WTC11 (cell line): ENCODE measurements at regions not wholly inside any gene's neighbourhood (a gene's known extent, or its start where the extent isn't known, plus 50 kb on each side); places are given as distances from the start of the nearest gene placed in this dataset.

Source experiments
- ATAC-seq: fragments of 200-7000 bp; cut with Tn5 transposase; 2 replicates; pipeline ENCODE4 v1.10.0; 2021; ENCODE audit warnings: mild to moderate bottlenecking, moderate library complexity
- CTCF ChIA-PET: fragments of 300-600 bp; sonication (Branson Sonifier 250); formaldehyde crosslinking; loops from one replicate; lab custom pipeline; 2021; ENCODE audit warnings: antibody characterized with exemption; lab: Charles Lee
- POLR2A ChIA-PET: fragments of 350-600 bp; sonication (Branson Sonifier 250); formaldehyde crosslinking; loops from one replicate; lab custom pipeline; 2021; ENCODE audit warnings: antibody characterized with exemption; lab: Charles Lee
- DNase-seq: peaks from one replicate; pipeline ENCODE4 v3.0.0; 2021; ENCODE audit warnings: low spot score
- H3K27ac Mint-ChIP-seq: 2 replicates; pipeline ENCODE4 v1.8.0; 2021; ENCODE audit warnings: mixed read lengths
- H3K27me3 Mint-ChIP-seq: 2 replicates; pipeline ENCODE4 v1.8.0; 2021; ENCODE audit warnings: low read depth, mild to moderate bottlenecking, moderate library complexity, mixed read lengths
- H3K36me3 Mint-ChIP-seq: 2 replicates; pipeline ENCODE4 v1.8.0; 2021; ENCODE audit warnings: mixed read lengths
- H3K4me1 Mint-ChIP-seq: 2 replicates; pipeline ENCODE4 v1.8.0; 2022; ENCODE audit warnings: mixed read lengths
- H3K4me3 Mint-ChIP-seq: 2 replicates; pipeline ENCODE4 v1.8.0; 2021; ENCODE audit warnings: mild to moderate bottlenecking, moderate library complexity, mixed read lengths
- H3K9me3 Mint-ChIP-seq: 2 replicates; pipeline ENCODE4 v1.8.0; 2021; ENCODE audit warnings: mixed read lengths
- CREM ChIP-seq: sonication (generic); formaldehyde crosslinking; IDR thresholded peaks from 2 replicates; pipeline ENCODE4 v1.8.1; 2022; ENCODE audit warnings: mild to moderate bottlenecking, missing genetic modification reagents, moderate library complexity
- ELF4 ChIP-seq: sonication (generic); formaldehyde crosslinking; IDR thresholded peaks from 2 replicates; pipeline ENCODE4 v1.8.1; 2022; ENCODE audit warnings: low read depth, mild to moderate bottlenecking, moderate library complexity, missing genetic modification reagents
- ESRRA ChIP-seq: sonication (generic); formaldehyde crosslinking; IDR thresholded peaks from 2 replicates; pipeline ENCODE4 v1.8.1; 2022; ENCODE audit warnings: mild to moderate bottlenecking, missing genetic modification reagents, borderline replicate concordance
- FOXP1 ChIP-seq: sonication (generic); formaldehyde crosslinking; IDR thresholded peaks from 2 replicates; pipeline ENCODE4 v1.8.0; 2022; ENCODE audit warnings: missing genetic modification reagents, mild to moderate bottlenecking, moderate library complexity, borderline replicate concordance
- KAT7 ChIP-seq: sonication (generic); formaldehyde crosslinking; IDR thresholded peaks from 2 replicates; pipeline ENCODE4 v1.8.1; 2023; ENCODE audit warnings: missing genetic modification reagents, mild to moderate bottlenecking, borderline replicate concordance
- MXD4 ChIP-seq: fragments of 250-450 bp; sonication (Bioruptor Pico); IDR thresholded peaks from 2 replicates; pipeline ENCODE4 v1.8.0; 2021; ENCODE audit warnings: mild to moderate bottlenecking, moderate library complexity, borderline replicate concordance
- NFE2L1 ChIP-seq: sonication (generic); formaldehyde crosslinking; IDR thresholded peaks from 2 replicates; pipeline ENCODE4 v1.8.1; 2023; ENCODE audit warnings: missing genetic modification reagents
- PREB ChIP-seq: sonication (generic); formaldehyde crosslinking; IDR thresholded peaks from 2 replicates; pipeline ENCODE4 v1.8.1; 2022; ENCODE audit warnings: mild to moderate bottlenecking, missing genetic modification reagents, moderate library complexity, borderline replicate concordance
- RELA ChIP-seq: sonication (generic); formaldehyde crosslinking; IDR thresholded peaks from 2 replicates; pipeline ENCODE4 v1.8.1; 2022; ENCODE audit warnings: missing genetic modification reagents, mild to moderate bottlenecking, borderline replicate concordance
- SMAD3 ChIP-seq: sonication (generic); formaldehyde crosslinking; IDR thresholded peaks from 2 replicates; pipeline ENCODE4 v1.8.0; 2022; ENCODE audit warnings: missing genetic modification reagents, mild to moderate bottlenecking, borderline replicate concordance
- TEAD1 ChIP-seq: sonication (generic); formaldehyde crosslinking; IDR thresholded peaks from 2 replicates; pipeline ENCODE4 v1.8.0; 2022; ENCODE audit warnings: mild to moderate bottlenecking, missing genetic modification reagents
- ZBTB21 ChIP-seq: sonication (generic); formaldehyde crosslinking; IDR thresholded peaks from 2 replicates; pipeline ENCODE4 v1.8.1; 2023; ENCODE audit warnings: mild to moderate bottlenecking, missing genetic modification reagents, borderline replicate concordance
- ZBTB43 ChIP-seq: sonication (generic); formaldehyde crosslinking; IDR thresholded peaks from 2 replicates; pipeline ENCODE4 v1.8.1; 2023; ENCODE audit warnings: mild to moderate bottlenecking, missing genetic modification reagents
- ZNF121 ChIP-seq: sonication (generic); formaldehyde crosslinking; IDR thresholded peaks from 2 replicates; pipeline ENCODE4 v1.8.0; 2023; ENCODE audit warnings: missing genetic modification reagents
- ZNF138 ChIP-seq: sonication (generic); formaldehyde crosslinking; conservative IDR thresholded peaks from 2 replicates; pipeline ENCODE4 v1.8.1; 2022; ENCODE audit warnings: mild to moderate bottlenecking, moderate library complexity, missing genetic modification reagents
- ZNF219 ChIP-seq: sonication (generic); formaldehyde crosslinking; IDR thresholded peaks from 2 replicates; pipeline ENCODE4 v1.8.0; 2023; ENCODE audit warnings: missing genetic modification reagents, mild to moderate bottlenecking, borderline replicate concordance
- ZNF512 ChIP-seq: sonication (generic); formaldehyde crosslinking; IDR thresholded peaks from 2 replicates; pipeline ENCODE4 v1.8.1; 2022; ENCODE audit warnings: missing genetic modification reagents, borderline replicate concordance
- ZNF671 ChIP-seq: fragments of 250-450 bp; sonication (Bioruptor Pico); IDR thresholded peaks from 2 replicates; pipeline ENCODE4 v1.8.0; 2021; ENCODE audit warnings: mild to moderate bottlenecking
- TF ChIP-seq, protein P1 (sequence below): sonication (generic); formaldehyde crosslinking; IDR thresholded peaks from 2 replicates; pipeline ENCODE4 v1.8.1; 2023; ENCODE audit warnings: mild to moderate bottlenecking, missing genetic modification reagents, borderline replicate concordance
- TF ChIP-seq, protein P2 (sequence below): sonication (generic); formaldehyde crosslinking; IDR thresholded peaks from 2 replicates; pipeline ENCODE4 v1.8.0; 2022; ENCODE audit warnings: mild to moderate bottlenecking, missing genetic modification reagents
- TF ChIP-seq, protein P3 (sequence below): sonication (generic); formaldehyde crosslinking; IDR thresholded peaks from 2 replicates; pipeline ENCODE4 v1.8.1; 2022; ENCODE audit warnings: low read depth, missing genetic modification reagents, borderline replicate concordance
- TF ChIP-seq, protein P4 (sequence below): sonication (generic); formaldehyde crosslinking; IDR thresholded peaks from 2 replicates; pipeline ENCODE4 v1.8.1; 2023; ENCODE audit warnings: mild to moderate bottlenecking, moderate library complexity, missing genetic modification reagents

DNA sequence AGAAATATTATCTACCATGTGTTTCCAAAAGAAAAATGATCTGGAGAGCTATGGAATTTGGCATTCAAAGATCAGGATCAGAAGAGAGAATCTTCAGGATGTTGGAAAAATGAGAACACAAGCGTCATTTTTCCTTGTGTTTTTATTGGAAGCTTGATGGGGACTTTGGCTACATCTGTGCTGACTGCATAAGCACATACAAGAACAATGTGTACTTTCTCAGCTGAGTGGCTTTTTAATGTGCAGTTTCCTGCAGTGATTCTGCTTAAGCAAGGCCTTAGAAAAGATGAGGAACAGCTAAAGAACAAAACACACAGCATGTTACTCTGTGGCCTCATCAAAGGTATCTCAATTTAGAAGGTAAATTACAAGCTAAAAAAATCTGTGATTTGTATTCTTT, 1039.9 kb downstream of the GLUD2 start (continued):
- no peak for TF ChIP-seq ESRRA
- TF ChIP-seq, protein P1, sequence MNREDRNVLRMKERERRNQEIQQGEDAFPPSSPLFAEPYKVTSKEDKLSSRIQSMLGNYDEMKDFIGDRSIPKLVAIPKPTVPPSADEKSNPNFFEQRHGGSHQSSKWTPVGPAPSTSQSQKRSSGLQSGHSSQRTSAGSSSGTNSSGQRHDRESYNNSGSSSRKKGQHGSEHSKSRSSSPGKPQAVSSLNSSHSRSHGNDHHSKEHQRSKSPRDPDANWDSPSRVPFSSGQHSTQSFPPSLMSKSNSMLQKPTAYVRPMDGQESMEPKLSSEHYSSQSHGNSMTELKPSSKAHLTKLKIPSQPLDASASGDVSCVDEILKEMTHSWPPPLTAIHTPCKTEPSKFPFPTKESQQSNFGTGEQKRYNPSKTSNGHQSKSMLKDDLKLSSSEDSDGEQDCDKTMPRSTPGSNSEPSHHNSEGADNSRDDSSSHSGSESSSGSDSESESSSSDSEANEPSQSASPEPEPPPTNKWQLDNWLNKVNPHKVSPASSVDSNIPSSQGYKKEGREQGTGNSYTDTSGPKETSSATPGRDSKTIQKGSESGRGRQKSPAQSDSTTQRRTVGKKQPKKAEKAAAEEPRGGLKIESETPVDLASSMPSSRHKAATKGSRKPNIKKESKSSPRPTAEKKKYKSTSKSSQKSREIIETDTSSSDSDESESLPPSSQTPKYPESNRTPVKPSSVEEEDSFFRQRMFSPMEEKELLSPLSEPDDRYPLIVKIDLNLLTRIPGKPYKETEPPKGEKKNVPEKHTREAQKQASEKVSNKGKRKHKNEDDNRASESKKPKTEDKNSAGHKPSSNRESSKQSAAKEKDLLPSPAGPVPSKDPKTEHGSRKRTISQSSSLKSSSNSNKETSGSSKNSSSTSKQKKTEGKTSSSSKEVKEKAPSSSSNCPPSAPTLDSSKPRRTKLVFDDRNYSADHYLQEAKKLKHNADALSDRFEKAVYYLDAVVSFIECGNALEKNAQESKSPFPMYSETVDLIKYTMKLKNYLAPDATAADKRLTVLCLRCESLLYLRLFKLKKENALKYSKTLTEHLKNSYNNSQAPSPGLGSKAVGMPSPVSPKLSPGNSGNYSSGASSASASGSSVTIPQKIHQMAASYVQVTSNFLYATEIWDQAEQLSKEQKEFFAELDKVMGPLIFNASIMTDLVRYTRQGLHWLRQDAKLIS (CRISPR knock-in tag): no peak
- TF ChIP-seq ZBTB43 (CRISPR knock-in tag): no peak
- TF ChIP-seq, all 79 proteins: peak for 0

- no peaks in the 10 kb centered on the region; the same call in 1 of the 2 replicates for H3K27me3 Mint-ChIP-seq
- H3K36me3 Mint-ChIP-seq: peaks cover 5% of the 10 kb centered on the region
- ChIA-PET CTCF (no interaction called here), POLR2A (no interaction called here)
- peaks cover 11% of the 10 kb centered on the region for H3K9me3 Mint-ChIP-seq
- H3K4me1 Mint-ChIP-seq: no peaks in the 10 kb centered on the region
- H3K27ac Mint-ChIP-seq: no peak overlapping the region
- DNase-seq: no peak
- ATAC-seq: no peak
- TF ChIP-seq, protein P2, sequence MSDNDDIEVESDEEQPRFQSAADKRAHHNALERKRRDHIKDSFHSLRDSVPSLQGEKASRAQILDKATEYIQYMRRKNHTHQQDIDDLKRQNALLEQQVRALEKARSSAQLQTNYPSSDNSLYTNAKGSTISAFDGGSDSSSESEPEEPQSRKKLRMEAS (CRISPR knock-in tag): no peak
- no peak for TF ChIP-seq PREB
- no peak for TF ChIP-seq ELF4 (CRISPR knock-in tag)
- TF ChIP-seq SMAD3 (CRISPR knock-in tag): no peak
- no peak for TF ChIP-seq FOXP1 (CRISPR knock-in tag)
- TF ChIP-seq KAT7 (CRISPR knock-in tag): no peak
- no peak for TF ChIP-seq RELA (CRISPR knock-in tag)
- TF ChIP-seq ZBTB21 (CRISPR knock-in tag): no peak
- no peak for TF ChIP-seq ZNF671
- no peak overlapping the region for H3K4me3 Mint-ChIP-seq
Observed at GRCh38 chrX:122091571-122091970, 1044.2 kb downstream of the GLUD2 start.

DNA sequence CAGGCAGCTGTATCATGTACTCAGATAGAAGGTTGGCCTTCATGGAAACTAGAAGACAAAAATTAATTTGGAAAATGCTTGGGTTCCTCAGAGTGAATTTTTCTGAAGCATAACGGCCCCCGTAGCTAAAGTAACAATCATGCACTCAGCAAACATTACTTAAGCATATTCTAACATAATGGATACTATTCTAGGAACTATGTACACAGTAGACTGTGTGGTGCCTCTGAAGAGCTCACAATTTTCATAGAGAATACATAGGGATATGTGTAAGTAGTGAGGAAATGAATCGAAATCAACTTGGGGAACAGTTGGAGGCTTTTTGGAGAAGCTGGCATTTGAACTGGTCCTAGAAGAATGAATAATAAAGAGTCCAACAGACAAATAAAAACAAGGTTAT, 1045.0 kb downstream of the GLUD2 start:
- Mint-ChIP-seq H3K4me3 (no peak overlapping the region), H3K27me3 (no peaks in the 10 kb centered on the region; the same call in 1 of the 2 replicates), H3K36me3 (peaks cover 13% of the 10 kb centered on the region), H3K27ac (no peak overlapping the region), H3K4me1 (no peaks in the 10 kb centered on the region), H3K9me3 (peaks cover 19% of the 10 kb centered on the region)
- ChIA-PET CTCF (no interaction called here), POLR2A (no interaction called here)
- DNase-seq: no peak
- no peak for ATAC-seq
- TF ChIP-seq ZNF512 (CRISPR knock-in tag): no peak
- no peak for TF ChIP-seq NFE2L1 (CRISPR knock-in tag)
- TF ChIP-seq, protein P3, sequence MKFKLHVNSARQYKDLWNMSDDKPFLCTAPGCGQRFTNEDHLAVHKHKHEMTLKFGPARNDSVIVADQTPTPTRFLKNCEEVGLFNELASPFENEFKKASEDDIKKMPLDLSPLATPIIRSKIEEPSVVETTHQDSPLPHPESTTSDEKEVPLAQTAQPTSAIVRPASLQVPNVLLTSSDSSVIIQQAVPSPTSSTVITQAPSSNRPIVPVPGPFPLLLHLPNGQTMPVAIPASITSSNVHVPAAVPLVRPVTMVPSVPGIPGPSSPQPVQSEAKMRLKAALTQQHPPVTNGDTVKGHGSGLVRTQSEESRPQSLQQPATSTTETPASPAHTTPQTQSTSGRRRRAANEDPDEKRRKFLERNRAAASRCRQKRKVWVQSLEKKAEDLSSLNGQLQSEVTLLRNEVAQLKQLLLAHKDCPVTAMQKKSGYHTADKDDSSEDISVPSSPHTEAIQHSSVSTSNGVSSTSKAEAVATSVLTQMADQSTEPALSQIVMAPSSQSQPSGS (CRISPR knock-in tag): no peak
- no peak for TF ChIP-seq MXD4 (CRISPR knock-in tag)
- TF ChIP-seq FOXP1 (CRISPR knock-in tag): no peak
- TF ChIP-seq, protein P4, sequence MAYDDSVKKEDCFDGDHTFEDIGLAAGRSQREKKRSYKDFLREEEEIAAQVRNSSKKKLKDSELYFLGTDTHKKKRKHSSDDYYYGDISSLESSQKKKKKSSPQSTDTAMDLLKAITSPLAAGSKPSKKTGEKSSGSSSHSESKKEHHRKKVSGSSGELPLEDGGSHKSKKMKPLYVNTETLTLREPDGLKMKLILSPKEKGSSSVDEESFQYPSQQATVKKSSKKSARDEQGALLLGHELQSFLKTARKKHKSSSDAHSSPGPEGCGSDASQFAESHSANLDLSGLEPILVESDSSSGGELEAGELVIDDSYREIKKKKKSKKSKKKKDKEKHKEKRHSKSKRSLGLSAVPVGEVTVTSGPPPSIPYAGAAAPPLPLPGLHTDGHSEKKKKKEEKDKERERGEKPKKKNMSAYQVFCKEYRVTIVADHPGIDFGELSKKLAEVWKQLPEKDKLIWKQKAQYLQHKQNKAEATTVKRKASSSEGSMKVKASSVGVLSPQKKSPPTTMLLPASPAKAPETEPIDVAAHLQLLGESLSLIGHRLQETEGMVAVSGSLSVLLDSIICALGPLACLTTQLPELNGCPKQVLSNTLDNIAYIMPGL (CRISPR knock-in tag): no peak
- no peak for TF ChIP-seq ZNF138
- no peak for TF ChIP-seq CREM (CRISPR knock-in tag)
- no peak for TF ChIP-seq ZNF219 (CRISPR knock-in tag)
- TF ChIP-seq TEAD1: no peak
- TF ChIP-seq ELF4 (CRISPR knock-in tag): no peak
- TF ChIP-seq ZNF121 (CRISPR knock-in tag): no peak
